Progenitor cell of endocrine pancreas (in vitro differentiated cells): ENCODE measurements at regions not wholly inside any gene's neighbourhood (a gene's known extent, or its start where the extent isn't known, plus 50 kb on each side); places are given as distances from the start of the nearest gene placed in this dataset.

Source experiments
- DNase-seq: peaks from one replicate; pipeline ENCODE4 v3.0.0; 2021; ENCODE audit warnings: low spot score; ENCODE audit not compliant: unreplicated experiment
- H3K27ac Mint-ChIP-seq: 2 replicates; pipeline ENCODE4 v1.8.0; 2021; ENCODE audit warnings: mild to moderate bottlenecking, moderate library complexity, mixed read lengths
- H3K27me3 Mint-ChIP-seq: 2 replicates; pipeline ENCODE4 v1.8.0; 2021; ENCODE audit warnings: mixed read lengths
- H3K36me3 Mint-ChIP-seq: 2 replicates; pipeline ENCODE4 v1.8.0; 2022; ENCODE audit warnings: mixed read lengths; ENCODE audit not compliant: insufficient read depth
- H3K4me1 Mint-ChIP-seq: 2 replicates; pipeline ENCODE4 v1.8.0; 2021; ENCODE audit warnings: low read depth, mixed read lengths
- H3K4me3 Mint-ChIP-seq: 2 replicates; pipeline ENCODE4 v1.8.0; 2021; ENCODE audit warnings: low read depth, mild to moderate bottlenecking, moderate library complexity, mixed read lengths
- H3K9me3 Mint-ChIP-seq: 2 replicates; pipeline ENCODE4 v1.8.0; 2021; ENCODE audit warnings: low read depth, mixed read lengths
- TF ChIP-seq, protein P1 (sequence below): fragments of 200-600 bp; sonication (generic); IDR thresholded peaks from one replicate; pipeline ENCODE4 v1.5.0; 2021; ENCODE audit warnings: antibody characterized with exemption, mild to moderate bottlenecking; ENCODE audit not compliant: unreplicated experiment

DNA sequence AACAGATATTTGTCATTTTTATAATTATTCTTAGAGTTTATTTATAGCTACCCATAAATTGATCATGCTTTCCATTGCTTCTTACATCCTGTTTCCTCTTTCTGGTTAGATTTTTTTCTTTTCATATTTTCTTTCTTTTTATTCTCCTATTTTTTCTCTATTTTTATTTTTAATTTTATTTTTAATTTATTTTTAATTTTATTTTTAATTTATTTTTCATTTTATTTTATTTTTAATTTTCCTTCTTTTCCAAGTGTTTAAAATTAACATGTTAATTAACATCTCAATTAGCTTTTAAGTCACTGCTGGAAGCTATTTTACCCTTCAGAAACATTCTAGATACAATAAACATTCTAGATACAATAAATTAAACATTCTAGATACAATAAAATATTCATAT, 269.6 kb downstream of the B3GLCT start:
- no peak overlapping the region for H3K4me3 Mint-ChIP-seq
- peaks cover 5% of the 10 kb centered on the region for H3K27me3 Mint-ChIP-seq
- no peak overlapping the region for H3K27ac Mint-ChIP-seq
- no peaks in the 10 kb centered on the region for H3K36me3 Mint-ChIP-seq
- H3K9me3 Mint-ChIP-seq, result no peaks in the 10 kb centered on the region
- DNase-seq, result no peak
- TF ChIP-seq, protein P1, sequence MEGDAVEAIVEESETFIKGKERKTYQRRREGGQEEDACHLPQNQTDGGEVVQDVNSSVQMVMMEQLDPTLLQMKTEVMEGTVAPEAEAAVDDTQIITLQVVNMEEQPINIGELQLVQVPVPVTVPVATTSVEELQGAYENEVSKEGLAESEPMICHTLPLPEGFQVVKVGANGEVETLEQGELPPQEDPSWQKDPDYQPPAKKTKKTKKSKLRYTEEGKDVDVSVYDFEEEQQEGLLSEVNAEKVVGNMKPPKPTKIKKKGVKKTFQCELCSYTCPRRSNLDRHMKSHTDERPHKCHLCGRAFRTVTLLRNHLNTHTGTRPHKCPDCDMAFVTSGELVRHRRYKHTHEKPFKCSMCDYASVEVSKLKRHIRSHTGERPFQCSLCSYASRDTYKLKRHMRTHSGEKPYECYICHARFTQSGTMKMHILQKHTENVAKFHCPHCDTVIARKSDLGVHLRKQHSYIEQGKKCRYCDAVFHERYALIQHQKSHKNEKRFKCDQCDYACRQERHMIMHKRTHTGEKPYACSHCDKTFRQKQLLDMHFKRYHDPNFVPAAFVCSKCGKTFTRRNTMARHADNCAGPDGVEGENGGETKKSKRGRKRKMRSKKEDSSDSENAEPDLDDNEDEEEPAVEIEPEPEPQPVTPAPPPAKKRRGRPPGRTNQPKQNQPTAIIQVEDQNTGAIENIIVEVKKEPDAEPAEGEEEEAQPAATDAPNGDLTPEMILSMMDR, result no peak
- H3K4me1 Mint-ChIP-seq, result no peaks in the 10 kb centered on the region

DNA sequence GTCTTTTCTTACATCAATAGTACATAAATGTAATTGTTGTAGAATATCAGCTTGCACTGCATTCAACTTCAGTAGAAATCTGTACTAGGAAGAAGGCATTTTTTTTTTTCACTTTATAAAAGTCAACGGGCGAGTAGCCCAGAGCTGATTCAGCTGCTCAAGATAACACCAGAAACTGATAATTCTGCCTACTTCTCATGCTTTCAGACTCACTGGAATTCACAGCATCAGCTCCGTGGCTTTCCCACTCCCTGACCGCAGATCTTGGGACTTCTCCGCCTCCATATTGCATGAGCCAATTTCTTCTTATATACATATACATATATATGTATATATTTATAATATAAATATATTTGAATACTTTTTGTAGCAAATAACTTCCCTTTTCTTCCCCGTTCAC, 263.1 kb upstream of the RXFP2 start:
- no peak for DNase-seq
- no peak overlapping the region for H3K4me3 Mint-ChIP-seq
- TF ChIP-seq, protein P1, result no peak
- H3K36me3 Mint-ChIP-seq, result no peaks in the 10 kb centered on the region
- peaks cover 10% of the 10 kb centered on the region for H3K27me3 Mint-ChIP-seq
- H3K9me3 Mint-ChIP-seq, result no peaks in the 10 kb centered on the region
- H3K27ac Mint-ChIP-seq, result no peak overlapping the region
- peaks cover 5% of the 10 kb centered on the region for H3K4me1 Mint-ChIP-seq

DNA sequence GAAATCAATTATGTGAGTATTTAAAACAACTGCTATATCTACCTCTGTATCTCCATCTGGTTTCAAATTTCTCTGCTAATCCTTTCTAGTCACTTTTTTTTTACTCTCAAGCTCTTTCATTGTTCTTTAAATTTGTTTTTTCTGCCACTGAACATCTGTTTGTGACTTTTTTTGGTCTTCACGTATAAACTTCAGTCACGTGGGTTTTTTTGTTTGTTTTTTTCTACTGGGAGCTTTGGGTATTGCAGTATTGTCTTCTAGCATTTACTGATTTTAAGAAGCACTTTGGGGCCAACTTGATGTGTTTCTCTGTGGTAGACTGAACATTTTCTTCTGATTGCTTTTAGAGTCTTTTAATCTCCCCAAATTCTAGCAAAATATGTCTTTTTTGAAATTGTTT, 262.6 kb upstream of the RXFP2 start:
- Mint-ChIP-seq H3K4me1 (peaks cover 5% of the 10 kb centered on the region), H3K36me3 (no peaks in the 10 kb centered on the region), H3K4me3 (no peak overlapping the region), H3K9me3 (no peaks in the 10 kb centered on the region), H3K27ac (no peak overlapping the region), H3K27me3 (peaks cover 11% of the 10 kb centered on the region)
- TF ChIP-seq, protein P1, result peak; percentile 36
- no peak for DNase-seq

DNA sequence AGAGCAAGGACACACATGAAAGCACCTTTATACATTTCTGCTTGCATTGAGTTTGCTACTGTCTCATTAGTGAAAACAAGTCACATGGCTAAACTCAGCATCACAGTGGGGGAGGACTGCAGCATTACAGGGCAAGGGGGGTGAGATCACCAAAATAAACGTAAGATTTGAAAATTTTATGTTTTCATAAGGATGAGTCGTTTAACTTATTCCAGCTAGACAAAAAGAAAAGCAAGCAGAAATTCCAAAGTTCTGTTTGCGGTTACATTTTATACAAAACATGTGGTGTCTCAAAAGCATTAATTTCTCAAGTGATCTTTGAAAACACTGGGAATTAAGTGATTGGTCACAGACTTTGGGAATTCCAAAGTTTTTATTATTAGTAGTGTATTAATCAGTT, 261.4 kb upstream of the RXFP2 start:
- H3K27me3 Mint-ChIP-seq, result peaks cover 14% of the 10 kb centered on the region
- H3K36me3 Mint-ChIP-seq, result no peaks in the 10 kb centered on the region
- TF ChIP-seq, protein P1, result no peak
- H3K4me3 Mint-ChIP-seq, result no peak overlapping the region
- no peaks in the 10 kb centered on the region for H3K9me3 Mint-ChIP-seq
- no peak for DNase-seq
- H3K4me1 Mint-ChIP-seq, result peaks cover 5% of the 10 kb centered on the region
- H3K27ac Mint-ChIP-seq, result no peak overlapping the region

DNA sequence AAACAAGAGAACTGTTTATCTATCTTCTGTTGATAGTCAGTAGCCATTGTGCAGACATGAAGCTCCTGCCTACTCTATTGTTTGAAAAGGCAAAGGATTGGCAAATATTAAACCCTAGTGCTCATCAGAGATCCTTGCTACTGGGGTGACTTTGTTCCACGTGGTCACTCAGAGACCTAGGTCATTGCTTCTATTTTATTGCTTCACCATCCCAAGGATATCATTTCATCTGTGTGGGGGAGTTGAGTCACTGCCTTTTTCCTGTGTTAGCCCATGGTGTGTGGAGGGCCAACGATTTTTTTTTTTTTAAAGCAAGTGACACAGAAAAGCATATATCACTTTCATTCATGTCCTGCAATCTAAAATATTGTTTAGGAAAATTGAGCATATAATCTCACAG, 254.1 kb upstream of the RXFP2 start:
- Mint-ChIP-seq H3K4me3 (no peak overlapping the region), H3K9me3 (no peaks in the 10 kb centered on the region), H3K4me1 (peaks cover 14% of the 10 kb centered on the region), H3K27ac (no peak overlapping the region), H3K27me3 (peaks cover 10% of the 10 kb centered on the region), H3K36me3 (no peaks in the 10 kb centered on the region)
- no peak for DNase-seq
- TF ChIP-seq, protein P1, result no peak
